ENCODE measurements at regions not wholly inside any gene's neighbourhood (a gene's known extent, or its start where the extent isn't known, plus 50 kb on each side); places are given as distances from the start of the nearest gene placed in this dataset.

- DNase-seq: no peak
These were observed 220.9 kb upstream of the PPP2R2D start for GRCh38 chr10:131679926-131680325.

- DNase-seq: no peak
These were observed 219.7 kb upstream of the PPP2R2D start for GRCh38 chr10:131681122-131681521.

GRCh38 chr10:131681656-131682055 is 219.2 kb upstream of the PPP2R2D start:
- no peak for DNase-seq

- DNase-seq: no peak
These were observed 218.4 kb upstream of the PPP2R2D start for GRCh38 chr10:131682271-131682962.

- no peak for DNase-seq
These were observed 217.4 kb upstream of the PPP2R2D start for GRCh38 chr10:131683281-131683861.

- no peak for DNase-seq
These were observed 216.9 kb upstream of the PPP2R2D start for GRCh38 chr10:131683941-131684340.

- no peak for DNase-seq
These were observed 215.8 kb upstream of the PPP2R2D start for GRCh38 chr10:131685007-131685406.

GRCh38 chr10:131685576-131685975 is 215.2 kb upstream of the PPP2R2D start:
- DNase-seq: no peak

- DNase-seq: no peak
These were observed 213.9 kb upstream of the PPP2R2D start for GRCh38 chr10:131686781-131687420.

GRCh38 chr10:131688304-131688703 is 212.5 kb upstream of the PPP2R2D start:
- DNase-seq: no peak

GRCh38 chr10:131689016-131689415 is 211.8 kb upstream of the PPP2R2D start:
- DNase-seq: no peak

GRCh38 chr10:131689486-131689885 is 211.3 kb upstream of the PPP2R2D start:
- no peak for DNase-seq

GRCh38 chr10:131689954-131690757 is 210.7 kb upstream of the PPP2R2D start:
- DNase-seq: no peak

GRCh38 chr10:131690805-131691239 is 210.0 kb upstream of the PPP2R2D start:
- DNase-seq: no peak

GRCh38 chr10:131691481-131692090 is 209.2 kb upstream of the PPP2R2D start:
- DNase-seq: no peak

- DNase-seq: no peak
These were observed 208.6 kb upstream of the PPP2R2D start for GRCh38 chr10:131692176-131692575.

GRCh38 chr10:131692686-131693334 is 208.0 kb upstream of the PPP2R2D start:
- DNase-seq: no peak

- no peak for DNase-seq
These were observed 207.0 kb upstream of the PPP2R2D start for GRCh38 chr10:131693766-131694165.

GRCh38 chr10:131694168-131694780 is 206.5 kb upstream of the PPP2R2D start:
- DNase-seq: no peak

- DNase-seq: no peak
These were observed 205.9 kb upstream of the PPP2R2D start for GRCh38 chr10:131694781-131695495.

- no peak for DNase-seq
These were observed 205.2 kb upstream of the PPP2R2D start for GRCh38 chr10:131695496-131696165.

Data from CD4-positive, alpha-beta T cell treated with Interferon gamma for 1 hour (primary cell).